GM21515 (cell line): ENCODE measurements at regions not wholly inside any gene's neighbourhood (a gene's known extent, or its start where the extent isn't known, plus 50 kb on each side); places are given as distances from the start of the nearest gene placed in this dataset.

ENCODE experiments used
- ATAC-seq: cut with Tn5 transposase; IDR thresholded peaks from one replicate; pipeline ENCODE4 v1.9.1; 2021; ENCODE audit not compliant: unreplicated experiment

GRCh38 chr10:29141761-29142160, 147.1 kb upstream of the LYZL1 start:
- ATAC-seq, result no peak

GRCh38 chr10:29142516-29143314, 146.2 kb upstream of the LYZL1 start:
- ATAC-seq, result no peak

GRCh38 chr10:29144126-29144525, 144.7 kb upstream of the LYZL1 start:
- no peak for ATAC-seq

- no peak for ATAC-seq
Observed at GRCh38 chr10:29146311-29147100, 142.4 kb upstream of the LYZL1 start.

GRCh38 chr10:29150010-29150409, 138.9 kb upstream of the LYZL1 start:
- no peak for ATAC-seq

GRCh38 chr10:29151005-29151404, 137.9 kb upstream of the LYZL1 start:
- no peak for ATAC-seq

- no peak for ATAC-seq
Observed at GRCh38 chr10:29157321-29157720, 131.5 kb upstream of the LYZL1 start.

- ATAC-seq, result no peak
Observed at GRCh38 chr10:29158066-29158465, 130.8 kb upstream of the LYZL1 start.

- no peak for ATAC-seq
Observed at GRCh38 chr10:29160150-29160617, 128.7 kb upstream of the LYZL1 start.

- ATAC-seq, result no peak
Observed at GRCh38 chr10:29163746-29164145, 125.1 kb upstream of the LYZL1 start.

GRCh38 chr10:29166713-29167112, 122.2 kb upstream of the LYZL1 start:
- ATAC-seq, result no peak

GRCh38 chr10:29169021-29169420, 119.8 kb upstream of the LYZL1 start:
- ATAC-seq, result no peak

GRCh38 chr10:29171717-29172116, 117.2 kb upstream of the LYZL1 start:
- no peak for ATAC-seq

GRCh38 chr10:29174389-29174788, 114.5 kb upstream of the LYZL1 start:
- ATAC-seq, result no peak

GRCh38 chr10:29176845-29177832, 111.7 kb upstream of the LYZL1 start:
- ATAC-seq, result no peak

- ATAC-seq, result no peak
Observed at GRCh38 chr10:29181936-29182335, 106.9 kb upstream of the LYZL1 start.

- no peak for ATAC-seq
Observed at GRCh38 chr10:29183301-29183945, 105.4 kb upstream of the LYZL1 start.

GRCh38 chr10:29184205-29185000, 104.5 kb upstream of the LYZL1 start:
- ATAC-seq, result no peak

GRCh38 chr10:29185050-29185449, 103.8 kb upstream of the LYZL1 start:
- ATAC-seq, result no peak

GRCh38 chr10:29186221-29186620, 102.6 kb upstream of the LYZL1 start:
- ATAC-seq, result no peak
